PC-9 (cell line): ENCODE measurements at regions not wholly inside any gene's neighbourhood (a gene's known extent, or its start where the extent isn't known, plus 50 kb on each side); places are given as distances from the start of the nearest gene placed in this dataset.

ENCODE experiments used
- BruUV-seq: library from RNA; stranded (reverse); fragments of 400-500 nt; replicated peaks from 2 replicates; lab custom pipeline; 2021; lab: Mats Ljungman, UMichigan
- CTCF ChIA-PET: fragments of 300-600 bp; sonication (Branson Sonifier 250); formaldehyde crosslinking; loops from one replicate; lab custom pipeline; 2022; ENCODE audit warnings: antibody characterized with exemption; lab: Charles Lee
- POLR2A ChIA-PET: fragments of 300-600 bp; sonication (Branson Sonifier 250); formaldehyde crosslinking; loops from one replicate; lab custom pipeline; 2022; ENCODE audit warnings: antibody characterized with exemption; ENCODE audit not compliant: unreplicated experiment; lab: Charles Lee
- DNase-seq, 2 experiments: peaks; one replicate each; pipeline versions ENCODE4 v3.0.0 to v3.0.0-alpha.2; 2015 to 2022; ENCODE audit warnings: mixed read lengths in 1 of 2
- H2AFZ ChIP-seq: fragments of 200-600 bp; sonication (generic); 2 replicates; pipeline ENCODE4 v1.8.1; 2017; ENCODE audit warnings: antibody characterized with exemption
- H3F3A ChIP-seq: fragments of 200-600 bp; sonication (generic); 2 replicates; pipeline ENCODE4 v1.8.1; 2017; ENCODE audit warnings: antibody characterized with exemption, mild to moderate bottlenecking, low read depth; ENCODE audit not compliant: insufficient read depth
- H3K27ac ChIP-seq: fragments of 200-600 bp; sonication (generic); 2 replicates; pipeline ENCODE4 v1.6.1; 2016; ENCODE audit warnings: mixed run types
- H3K27me3 ChIP-seq: fragments of 200-600 bp; sonication (generic); 2 replicates; pipeline ENCODE4 v1.6.1; 2016; ENCODE audit warnings: low read depth, mixed run types; ENCODE audit not compliant: insufficient read depth
- H3K36me3 ChIP-seq: fragments of 200-600 bp; sonication (generic); 2 replicates; pipeline ENCODE4 v1.6.1; 2016; ENCODE audit warnings: low read depth, mixed run types
- H3K4me1 ChIP-seq: fragments of 200-600 bp; sonication (generic); replicated peaks from 2 replicates; pipeline ENCODE4 v1.6.1; 2016; ENCODE audit warnings: mixed run types; ENCODE audit not compliant: insufficient read depth
- H3K4me2 ChIP-seq: fragments of 200-600 bp; sonication (generic); 2 replicates; pipeline ENCODE4 v1.6.1; 2017; ENCODE audit warnings: mixed run types
- H3K4me3 ChIP-seq: fragments of 200-600 bp; sonication (generic); 2 replicates; pipeline ENCODE4 v1.6.1; 2016; ENCODE audit warnings: mixed run types
- H3K79me2 ChIP-seq: fragments of 200-600 bp; sonication (generic); 2 replicates; pipeline ENCODE4 v1.6.1; 2017; ENCODE audit warnings: low read depth, mixed run types
- H3K9me2 ChIP-seq: fragments of 200-600 bp; sonication (generic); 2 replicates; pipeline ENCODE4 v1.8.1; 2017; ENCODE audit warnings: mild to moderate bottlenecking; ENCODE audit not compliant: insufficient read depth
- H3K9me3 ChIP-seq: fragments of 200-600 bp; sonication (generic); 2 replicates; pipeline ENCODE4 v1.8.1; 2016; ENCODE audit warnings: low read depth; ENCODE audit not compliant: insufficient read depth
- H4K20me1 ChIP-seq: fragments of 200-600 bp; sonication (generic); 2 replicates; pipeline ENCODE4 v1.8.1; 2017; ENCODE audit not compliant: insufficient read depth
- CTCF ChIP-seq: fragments of 200-600 bp; sonication (generic); conservative IDR thresholded peaks from 2 replicates; pipeline ENCODE4 v1.6.1; 2017; ENCODE audit warnings: mixed run types, antibody characterized with exemption, mild to moderate bottlenecking, moderate library complexity
- EZH2 ChIP-seq: fragments of 200-600 bp; sonication (generic); IDR thresholded peaks from 2 replicates; pipeline ENCODE4 v1.8.0; 2017; ENCODE audit warnings: antibody characterized with exemption, low read depth
- intact Hi-C: fragments of 100-400 bp; cut with micrococcal nuclease; formaldehyde crosslinking; loops from one replicate; pipeline ENCODE4 v1.10.0; 2022; ENCODE audit not compliant: unreplicated experiment

- H3K79me2 ChIP-seq, result no peaks in the 10 kb centered on the region
- no peaks in the 10 kb centered on the region for H3K36me3 ChIP-seq
- ChIA-PET POLR2A (no interaction called here), CTCF (no interaction called here)
- no peaks in the 10 kb centered on the region for H3K27me3 ChIP-seq
- 0 out of 2 replicates have a peak, but pooled peaks cover 5% of the 10 kb centered on the region for H3K4me1 ChIP-seq
- TF ChIP-seq EZH2, result no peak
- TF ChIP-seq CTCF, result no peak
- H3K27ac ChIP-seq, result no peak overlapping the region
- DNase-seq, result no peak
- intact Hi-C loops, result no loop called here
- no peak overlapping the region for H3K4me3 ChIP-seq
- no peaks in the 10 kb centered on the region for H4K20me1 ChIP-seq
- no peak overlapping the region for H3K4me2 ChIP-seq
- no peak overlapping the region for H2AFZ ChIP-seq
- H3K9me3 ChIP-seq, result no peaks in the 10 kb centered on the region
- H3K9me2 ChIP-seq, result no peaks in the 10 kb centered on the region
- no TSS peak for BruUV-seq
- H3F3A ChIP-seq, result no peaks in the 10 kb centered on the region
Measured at GRCh38 chr15:38622908-38623307, 58.3 kb upstream of the RASGRP1 start.

- DNase-seq, result no peak
- Histone ChIP-seq H3K79me2 (no peaks in the 10 kb centered on the region), H3K36me3 (no peaks in the 10 kb centered on the region), H4K20me1 (no peaks in the 10 kb centered on the region), H3K27me3 (no peaks in the 10 kb centered on the region), H3F3A (no peaks in the 10 kb centered on the region), H3K9me2 (no peaks in the 10 kb centered on the region), H3K4me2 (no peak overlapping the region), H2AFZ (no peak overlapping the region), H3K9me3 (no peaks in the 10 kb centered on the region), H3K27ac (no peak overlapping the region), H3K4me1 (0 out of 2 replicates have a peak, but pooled peaks cover 5% of the 10 kb centered on the region), H3K4me3 (no peak overlapping the region)
- intact Hi-C loops, result no loop called here
- no TSS peak for BruUV-seq
- no peak for TF ChIP-seq EZH2
- no peak for TF ChIP-seq CTCF
- CTCF ChIA-PET, result no interaction called here
- POLR2A ChIA-PET, result no interaction called here
Measured at GRCh38 chr15:38623744-38624143, 59.1 kb upstream of the RASGRP1 start.

GRCh38 chr15:38624244-38625205 is 59.9 kb upstream of the RASGRP1 start:
- Histone ChIP-seq H3K27ac (no peak overlapping the region), H3K4me1 (0 out of 2 replicates have a peak, but pooled peaks cover 5% of the 10 kb centered on the region), H3K79me2 (no peaks in the 10 kb centered on the region), H3K27me3 (no peaks in the 10 kb centered on the region), H3K9me2 (no peaks in the 10 kb centered on the region), H2AFZ (no peak overlapping the region), H4K20me1 (no peaks in the 10 kb centered on the region), H3K4me3 (no peak overlapping the region), H3K4me2 (no peak overlapping the region), H3K36me3 (no peaks in the 10 kb centered on the region), H3K9me3 (no peaks in the 10 kb centered on the region), H3F3A (no peaks in the 10 kb centered on the region)
- POLR2A ChIA-PET, result no interaction called here
- intact Hi-C loops, result no loop called here
- CTCF ChIA-PET, result no interaction called here
- BruUV-seq, result no TSS peak
- DNase-seq, result no peak
- TF ChIP-seq CTCF, result no peak
- no peak for TF ChIP-seq EZH2
